ENCODE measurements at regions not wholly inside any gene's neighbourhood (a gene's known extent, or its start where the extent isn't known, plus 50 kb on each side); places are given as distances from the start of the nearest gene placed in this dataset.

- TF ChIP-seq TAF1 (IDR thresholded peaks at IDR 0.05; ENCODE audit: low read depth), result no peak
- TF ChIP-seq CTCF (IDR thresholded peaks at IDR 0.05; ENCODE audit: poor library complexity, severe bottlenecking), result no peak
- no peak for TF ChIP-seq EP300 (conservative IDR thresholded peaks at IDR 0.05; ENCODE audit: poor library complexity, severe bottlenecking)
- TF ChIP-seq EZH2 (IDR thresholded peaks at IDR 0.05; ENCODE audit: borderline replicate concordance, insufficient read depth, low read length, poor library complexity, severe bottlenecking), result no peak
- no peak for TF ChIP-seq POLR2AphosphoS5 (IDR thresholded peaks at IDR 0.05)
These were observed 636.7 kb upstream of the SEMA3D start for GRCh38 chr7:85823396-85824080.
